GM18520 (cell line): ENCODE measurements at regions not wholly inside any gene's neighbourhood (a gene's known extent, or its start where the extent isn't known, plus 50 kb on each side); places are given as distances from the start of the nearest gene placed in this dataset.
"Not testable (repeated sequence)": the region's sequence is repeated elsewhere in the genome, so short reads cannot be mapped to it uniquely, and the experiment has no call there.

Source experiments
- ATAC-seq: cut with Tn5 transposase; IDR thresholded peaks from one replicate; pipeline ENCODE4 v1.9.1; 2021; ENCODE audit not compliant: unreplicated experiment

- no peak for ATAC-seq
These were observed 161.5 kb upstream of the CDKN2B start for GRCh38 chr9:22170556-22170955.

- no peak for ATAC-seq
These were observed 162.0 kb upstream of the CDKN2B start for GRCh38 chr9:22170990-22171670.

GRCh38 chr9:22171691-22172090, 162.6 kb upstream of the CDKN2B start:
- no peak for ATAC-seq

- ATAC-seq, result no peak
These were observed 164.8 kb upstream of the CDKN2B start for GRCh38 chr9:22173908-22174307.

- ATAC-seq, result no peak
These were observed 167.0 kb upstream of the CDKN2B start for GRCh38 chr9:22175972-22176545.

GRCh38 chr9:22181021-22181420, 171.9 kb upstream of the CDKN2B start:
- not testable (repeated sequence) for ATAC-seq

- ATAC-seq, result no peak
These were observed 180.4 kb upstream of the CDKN2B start for GRCh38 chr9:22189471-22189870.

- not testable (repeated sequence) for ATAC-seq
These were observed 187.9 kb upstream of the CDKN2B start for GRCh38 chr9:22197000-22197399.

- no peak for ATAC-seq
These were observed 189.6 kb upstream of the CDKN2B start for GRCh38 chr9:22198681-22199080.

- ATAC-seq, result no peak
These were observed 192.2 kb upstream of the CDKN2B start for GRCh38 chr9:22201256-22201655.

GRCh38 chr9:22203371-22204138, 194.4 kb upstream of the CDKN2B start:
- no peak for ATAC-seq

- no peak for ATAC-seq
These were observed 195.1 kb upstream of the CDKN2B start for GRCh38 chr9:22204240-22204639.

GRCh38 chr9:22206833-22207232, 197.7 kb upstream of the CDKN2B start:
- ATAC-seq, result no peak

GRCh38 chr9:22208846-22209585, 199.9 kb upstream of the CDKN2B start:
- no peak for ATAC-seq

- no peak for ATAC-seq
These were observed 201.2 kb upstream of the CDKN2B start for GRCh38 chr9:22210262-22210661.

GRCh38 chr9:22210936-22211335, 201.8 kb upstream of the CDKN2B start:
- no peak for ATAC-seq

- no peak for ATAC-seq
These were observed 202.7 kb upstream of the CDKN2B start for GRCh38 chr9:22211588-22212360.

- ATAC-seq, result no peak
These were observed 204.9 kb upstream of the CDKN2B start for GRCh38 chr9:22214021-22214420.

GRCh38 chr9:22214497-22215031, 205.5 kb upstream of the CDKN2B start:
- no peak for ATAC-seq

GRCh38 chr9:22215521-22215920, 206.4 kb upstream of the CDKN2B start:
- no peak for ATAC-seq
